Body of pancreas (tissue), 4 donors: ENCODE measurements at regions not wholly inside any gene's neighbourhood (a gene's known extent, or its start where the extent isn't known, plus 50 kb on each side); places are given as distances from the start of the nearest gene placed in this dataset.

Experiments
- ATAC-seq: fragments of 150-250 bp; one replicate; pipeline ENCODE4 v1.9.1; 2016
- DNase-seq, 4 donors: peaks; one replicate each; pipeline ENCODE4 v3.0.0-alpha.2; 2019
- H3K27ac ChIP-seq, 4 donors: fragments of 200-600 bp; sonication (generic); 1 replicate in 3 of 4; 2 replicates in 1 of 4; pipeline versions ENCODE4 v1.5.1 to v1.6.1; 2016 to 2019; ENCODE audit warnings: mild to moderate bottlenecking in 1 of 4, mixed read lengths in 1 of 4, moderate library complexity in 1 of 4
- H3K27me3 ChIP-seq, 2 donors: fragments of 200-600 bp; sonication (generic); one replicate each; pipeline ENCODE4 v1.6.0; 2016; ENCODE audit warnings: mild to moderate bottlenecking in 1 of 2
- H3K36me3 ChIP-seq, 2 donors: fragments of 200-600 bp; sonication (generic); replicated peaks in 1 of 2; 2 replicates each; pipeline ENCODE4 v1.5.1; 2016; ENCODE audit warnings: low read depth in 2 of 2; ENCODE audit not compliant: insufficient read depth in 1 of 2
- H3K4me1 ChIP-seq: fragments of 200-600 bp; sonication (generic); one replicate; pipeline ENCODE4 v1.6.0; 2016
- H3K4me3 ChIP-seq, 2 donors: fragments of 200-600 bp; sonication (generic); 1 replicate in 1 of 2; 2 replicates in 1 of 2; pipeline ENCODE4 v1.5.1; 2016 to 2019
- H3K9me3 ChIP-seq, 3 donors: fragments of 200-600 bp; sonication (generic); 1 replicate in 2 of 3; 2 replicates in 1 of 3; pipeline ENCODE4 v1.5.1; 2016
- POLR2A ChIP-seq, 3 donors: fragments of 450-650 bp; IDR thresholded peaks; one replicate each; pipeline ENCODE4 v1.6.1; 2016; ENCODE audit warnings: antibody characterized with exemption in 3 of 3, mild to moderate bottlenecking in 2 of 3
- WGBS, 2 donors: methylation state at CpG; one replicate each; pipeline ENCODE4 v1.1.5; 2017; 5-methylcytosine and 5-hydroxymethylcytosine counted together
- intact Hi-C: fragments of 100-400 bp; cut with DNase I; formaldehyde crosslinking; loops from one replicate; pipeline ENCODE4 v1.15.1; 2023
- TF ChIP-seq, protein P1 (sequence below), 7 experiments: fragments of 450-650 bp in 4 of 7; fragments of 200-600 bp in 3 of 7; sonication (generic) in 3 of 7; IDR thresholded peaks; one replicate each; pipeline ENCODE4 v1.5.1; 2016 to 2019; ENCODE audit warnings: antibody characterized with exemption in 7 of 7

GRCh38 chr20:19026901-19027644 lies 185.4 kb upstream of the SLC24A3 start:
- Histone ChIP-seq H3K4me1 (no peaks in the 10 kb centered on the region), H3K4me3 (no peak overlapping the region), H3K27ac (no peak overlapping the region), H3K27me3 (no peaks in the 10 kb centered on the region), H3K9me3 (no peaks in the 10 kb centered on the region), H3K36me3 (no peaks in the 10 kb centered on the region)
- no peak for ATAC-seq
- WGBS, 2 donors: 60 to 71% methylated on average over 7 to 11 of the region's 11 CpGs
- intact Hi-C loops: no loop called here
- no peak for DNase-seq
- TF ChIP-seq, protein P1, sequence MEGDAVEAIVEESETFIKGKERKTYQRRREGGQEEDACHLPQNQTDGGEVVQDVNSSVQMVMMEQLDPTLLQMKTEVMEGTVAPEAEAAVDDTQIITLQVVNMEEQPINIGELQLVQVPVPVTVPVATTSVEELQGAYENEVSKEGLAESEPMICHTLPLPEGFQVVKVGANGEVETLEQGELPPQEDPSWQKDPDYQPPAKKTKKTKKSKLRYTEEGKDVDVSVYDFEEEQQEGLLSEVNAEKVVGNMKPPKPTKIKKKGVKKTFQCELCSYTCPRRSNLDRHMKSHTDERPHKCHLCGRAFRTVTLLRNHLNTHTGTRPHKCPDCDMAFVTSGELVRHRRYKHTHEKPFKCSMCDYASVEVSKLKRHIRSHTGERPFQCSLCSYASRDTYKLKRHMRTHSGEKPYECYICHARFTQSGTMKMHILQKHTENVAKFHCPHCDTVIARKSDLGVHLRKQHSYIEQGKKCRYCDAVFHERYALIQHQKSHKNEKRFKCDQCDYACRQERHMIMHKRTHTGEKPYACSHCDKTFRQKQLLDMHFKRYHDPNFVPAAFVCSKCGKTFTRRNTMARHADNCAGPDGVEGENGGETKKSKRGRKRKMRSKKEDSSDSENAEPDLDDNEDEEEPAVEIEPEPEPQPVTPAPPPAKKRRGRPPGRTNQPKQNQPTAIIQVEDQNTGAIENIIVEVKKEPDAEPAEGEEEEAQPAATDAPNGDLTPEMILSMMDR (IDR thresholded peaks at IDR 0.05): no peak
- TF ChIP-seq POLR2A (IDR thresholded peaks at IDR 0.05): no peak

DNA sequence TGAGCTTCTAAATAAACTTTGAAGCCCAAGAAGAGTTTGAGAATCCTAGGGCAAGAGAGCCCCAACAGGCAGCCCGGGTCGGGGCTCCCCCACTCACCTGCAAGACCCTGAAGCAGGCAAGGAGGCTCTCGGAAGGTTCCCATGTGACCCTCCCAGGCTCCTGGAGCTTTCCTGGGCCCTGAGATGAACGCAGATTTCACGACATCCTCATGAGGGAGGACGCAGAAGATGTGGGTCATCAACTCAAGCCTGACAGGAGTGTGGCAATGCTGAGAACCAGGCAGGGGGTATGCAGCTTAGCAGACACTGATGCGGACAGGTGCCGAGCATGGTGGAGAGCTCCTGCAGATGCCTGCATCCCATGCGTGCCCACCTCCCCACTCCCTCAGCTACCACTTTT lies 184.5 kb upstream of the SLC24A3 start:
- no peaks in the 10 kb centered on the region for H3K36me3 ChIP-seq
- no peaks in the 10 kb centered on the region for H3K4me1 ChIP-seq
- H3K27ac ChIP-seq: no peak overlapping the region
- intact Hi-C loops: no loop called here
- WGBS, 2 donors: 84 to 85% methylated on average over 9 of the region's 9 CpGs
- no peaks in the 10 kb centered on the region for H3K27me3 ChIP-seq
- DNase-seq: no peak
- TF ChIP-seq POLR2A (IDR thresholded peaks at IDR 0.05): no peak
- TF ChIP-seq, protein P1 (IDR thresholded peaks at IDR 0.05): no peak
- ATAC-seq: no peak
- H3K4me3 ChIP-seq: no peak overlapping the region
- no peaks in the 10 kb centered on the region for H3K9me3 ChIP-seq

DNA sequence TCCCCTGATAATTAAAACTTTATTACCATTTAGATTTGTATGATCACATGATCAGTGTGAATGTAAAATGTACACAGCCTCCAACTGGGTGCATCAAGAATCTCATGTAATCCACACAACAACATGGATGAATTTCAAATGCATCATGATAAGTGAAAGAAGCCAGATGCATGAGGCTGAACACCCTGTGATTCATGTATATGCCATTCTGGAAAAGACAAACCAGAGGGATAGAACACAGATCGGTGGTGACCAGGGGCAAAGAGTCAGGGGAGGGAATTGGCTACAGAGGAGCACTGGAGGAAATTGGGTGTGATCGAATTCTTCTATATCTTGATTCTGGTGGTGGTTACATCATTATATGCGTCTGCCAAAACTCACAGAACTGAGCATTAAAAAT lies 170.7 kb upstream of the SLC24A3 start:
- 66 to 67% methylated on average over 3 of the region's 3 CpGs for WGBS, 2 donors
- ATAC-seq (no peak), DNase-seq (no peak)
- Histone ChIP-seq H3K36me3 (no peaks in the 10 kb centered on the region), H3K4me3 (no peak overlapping the region), H3K9me3 (no peaks in the 10 kb centered on the region), H3K27ac (no peak overlapping the region), H3K4me1 (no peaks in the 10 kb centered on the region), H3K27me3 (no peaks in the 10 kb centered on the region)
- TF ChIP-seq POLR2A (IDR thresholded peaks at IDR 0.05): no peak
- TF ChIP-seq, protein P1 (IDR thresholded peaks at IDR 0.05): no peak
- intact Hi-C loops: no loop called here

- Histone ChIP-seq H3K4me3 (no peak overlapping the region), H3K27ac (no peak overlapping the region), H3K36me3 (no peaks in the 10 kb centered on the region), H3K9me3 (no peaks in the 10 kb centered on the region), H3K4me1 (no peaks in the 10 kb centered on the region), H3K27me3 (no peaks in the 10 kb centered on the region)
- TF ChIP-seq POLR2A (IDR thresholded peaks at IDR 0.05): no peak
- TF ChIP-seq, protein P1 (IDR thresholded peaks at IDR 0.05): no peak
- ATAC-seq (no peak), DNase-seq (no peak)
- intact Hi-C loops: no loop called here
- WGBS, 2 donors: 67 to 71% methylated on average over 4 of the region's 4 CpGs
These were observed 167.1 kb upstream of the SLC24A3 start for GRCh38 chr20:19045371-19045770.
